ENCODE measurements at regions not wholly inside any gene's neighbourhood (a gene's known extent, or its start where the extent isn't known, plus 50 kb on each side); places are given as distances from the start of the nearest gene placed in this dataset.
"Not testable (repeated sequence)": the region's sequence is repeated elsewhere in the genome, so short reads cannot be mapped to it uniquely, and the experiment has no call there.

DNA sequence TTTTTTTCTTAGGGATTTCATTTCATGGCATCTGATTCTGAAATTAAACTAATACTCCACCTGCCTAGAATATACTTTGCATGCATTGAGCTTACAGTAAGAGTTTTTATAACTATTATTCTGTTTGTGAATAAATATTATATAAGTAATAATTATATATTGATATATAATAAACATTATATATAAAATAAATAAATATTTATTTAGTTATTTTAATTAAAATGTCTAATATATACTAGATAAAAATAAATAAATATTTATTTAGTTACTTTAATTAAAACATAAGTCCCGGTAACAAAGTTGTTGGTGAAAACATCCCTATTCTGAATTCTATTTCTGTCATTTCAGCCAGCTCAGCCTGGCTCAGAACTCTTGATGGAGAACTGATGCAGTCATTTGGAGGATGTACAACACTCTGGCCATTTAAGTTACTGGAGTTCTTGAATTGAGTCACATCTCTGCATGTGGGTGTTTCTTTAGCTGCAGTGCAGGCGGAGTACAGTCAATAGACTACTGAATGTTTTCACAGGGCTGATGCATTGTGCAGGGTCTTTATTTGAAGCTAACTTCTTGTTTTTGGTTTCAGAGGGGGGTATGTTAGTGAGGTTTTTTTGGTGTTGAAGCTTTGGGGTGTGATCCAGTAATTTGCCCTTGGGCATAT is 508.9 kb upstream of the ADGRB3 start:
- intact Hi-C loops (cut with micrococcal nuclease) = no loop called here
- no peak for DNase-seq
- TF ChIP-seq, protein P1, sequence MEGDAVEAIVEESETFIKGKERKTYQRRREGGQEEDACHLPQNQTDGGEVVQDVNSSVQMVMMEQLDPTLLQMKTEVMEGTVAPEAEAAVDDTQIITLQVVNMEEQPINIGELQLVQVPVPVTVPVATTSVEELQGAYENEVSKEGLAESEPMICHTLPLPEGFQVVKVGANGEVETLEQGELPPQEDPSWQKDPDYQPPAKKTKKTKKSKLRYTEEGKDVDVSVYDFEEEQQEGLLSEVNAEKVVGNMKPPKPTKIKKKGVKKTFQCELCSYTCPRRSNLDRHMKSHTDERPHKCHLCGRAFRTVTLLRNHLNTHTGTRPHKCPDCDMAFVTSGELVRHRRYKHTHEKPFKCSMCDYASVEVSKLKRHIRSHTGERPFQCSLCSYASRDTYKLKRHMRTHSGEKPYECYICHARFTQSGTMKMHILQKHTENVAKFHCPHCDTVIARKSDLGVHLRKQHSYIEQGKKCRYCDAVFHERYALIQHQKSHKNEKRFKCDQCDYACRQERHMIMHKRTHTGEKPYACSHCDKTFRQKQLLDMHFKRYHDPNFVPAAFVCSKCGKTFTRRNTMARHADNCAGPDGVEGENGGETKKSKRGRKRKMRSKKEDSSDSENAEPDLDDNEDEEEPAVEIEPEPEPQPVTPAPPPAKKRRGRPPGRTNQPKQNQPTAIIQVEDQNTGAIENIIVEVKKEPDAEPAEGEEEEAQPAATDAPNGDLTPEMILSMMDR (IDR thresholded peaks at IDR 0.05; ENCODE audit: borderline replicate concordance) = no peak

DNA sequence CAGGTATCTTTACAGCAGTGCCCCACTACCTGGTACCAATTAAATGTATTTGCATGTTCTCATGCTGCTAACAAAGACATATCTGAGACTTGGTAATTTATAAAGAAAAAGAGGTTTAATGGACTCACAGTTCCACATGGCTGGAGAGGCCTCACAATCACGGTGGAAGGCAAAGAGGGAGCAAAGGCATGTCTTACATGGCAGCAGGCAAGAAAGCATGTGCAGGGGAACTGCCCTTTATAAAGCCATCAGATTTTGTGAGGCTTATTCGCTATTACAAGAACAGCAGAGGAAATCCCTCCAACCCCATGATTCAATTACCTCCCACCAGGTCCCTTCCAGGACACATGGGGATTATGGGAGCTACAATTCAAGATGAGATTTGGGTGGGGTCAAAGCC is 512.1 kb upstream of the ADGRB3 start:
- H3K4me1 ChIP-seq; intact Hi-C loops (cut with micrococcal nuclease); H3K4me3 ChIP-seq; H3K27me3 ChIP-seq (ENCODE audit: low read depth); DNase-seq; H3K36me3 ChIP-seq; H3K27ac ChIP-seq (replicated peaks): not testable (repeated sequence)
- H3K9me3 ChIP-seq (replicated peaks) = peaks cover 27% of the 10 kb centered on the region

More for the DNA sequence above, 508.9 kb upstream of the ADGRB3 start:
- Histone ChIP-seq H3K27me3 (ENCODE audit: low read depth) (no peaks in the 10 kb centered on the region), H3K9me3 (replicated peaks) (peaks cover 21% of the 10 kb centered on the region), H3K36me3 (no peaks in the 10 kb centered on the region), H3K4me3 (no peak overlapping the region), H3K4me1 (no peaks in the 10 kb centered on the region), H3K27ac (replicated peaks) (no peak overlapping the region)

DNA sequence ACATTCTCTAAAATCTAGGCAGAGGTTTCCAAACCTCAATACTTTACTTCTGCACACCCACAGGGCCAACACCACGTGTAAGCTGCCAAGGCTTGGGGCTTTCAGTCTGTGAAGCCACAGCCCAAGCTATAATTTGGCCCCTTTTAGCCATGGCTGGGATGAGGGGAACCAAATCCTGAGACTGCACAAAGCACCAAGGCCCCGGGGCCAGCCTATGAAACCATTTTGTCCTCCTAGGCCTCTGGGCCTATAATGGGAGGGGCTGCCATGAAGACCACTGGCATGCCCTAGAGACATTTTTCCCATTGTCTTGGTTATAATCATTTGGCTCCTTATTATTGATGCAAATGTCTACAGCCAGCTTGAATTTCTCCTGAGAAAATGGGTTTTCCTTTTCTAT is 513.0 kb upstream of the ADGRB3 start:
- intact Hi-C loops (cut with micrococcal nuclease) = no loop called here
- Histone ChIP-seq H3K27me3 (ENCODE audit: low read depth) (no peaks in the 10 kb centered on the region), H3K4me3 (no peak overlapping the region), H3K36me3 (no peaks in the 10 kb centered on the region), H3K27ac (replicated peaks) (no peak overlapping the region), H3K4me1 (no peaks in the 10 kb centered on the region), H3K9me3 (replicated peaks) (peaks cover 27% of the 10 kb centered on the region)
- TF ChIP-seq, protein P1 (IDR thresholded peaks at IDR 0.05; ENCODE audit: borderline replicate concordance) = no peak
- DNase-seq = no peak

DNA sequence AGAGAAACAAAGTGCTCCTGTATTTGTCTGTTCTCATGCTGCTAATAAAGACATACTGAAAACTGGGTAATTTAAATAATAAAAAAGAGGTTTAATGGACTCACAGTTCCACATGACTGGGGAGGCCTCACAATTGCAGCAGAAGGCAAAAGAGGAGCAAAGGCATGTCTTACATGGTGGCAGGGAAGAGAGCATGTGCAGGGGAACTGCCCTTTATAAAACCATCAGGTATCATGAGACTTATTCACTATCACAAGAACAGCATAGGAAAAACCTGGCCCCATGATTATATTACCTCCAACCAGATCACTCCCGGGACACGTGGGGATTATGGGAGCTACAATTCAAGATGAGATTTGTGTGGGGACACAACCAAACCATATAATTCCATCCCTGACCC is 514.1 kb upstream of the ADGRB3 start:
- H3K27ac ChIP-seq (replicated peaks); H3K27me3 ChIP-seq (ENCODE audit: low read depth); H3K4me1 ChIP-seq; H3K4me3 ChIP-seq; intact Hi-C loops (cut with micrococcal nuclease); DNase-seq; H3K36me3 ChIP-seq: not testable (repeated sequence)
- peaks cover 27% of the 10 kb centered on the region for H3K9me3 ChIP-seq (replicated peaks)

DNA sequence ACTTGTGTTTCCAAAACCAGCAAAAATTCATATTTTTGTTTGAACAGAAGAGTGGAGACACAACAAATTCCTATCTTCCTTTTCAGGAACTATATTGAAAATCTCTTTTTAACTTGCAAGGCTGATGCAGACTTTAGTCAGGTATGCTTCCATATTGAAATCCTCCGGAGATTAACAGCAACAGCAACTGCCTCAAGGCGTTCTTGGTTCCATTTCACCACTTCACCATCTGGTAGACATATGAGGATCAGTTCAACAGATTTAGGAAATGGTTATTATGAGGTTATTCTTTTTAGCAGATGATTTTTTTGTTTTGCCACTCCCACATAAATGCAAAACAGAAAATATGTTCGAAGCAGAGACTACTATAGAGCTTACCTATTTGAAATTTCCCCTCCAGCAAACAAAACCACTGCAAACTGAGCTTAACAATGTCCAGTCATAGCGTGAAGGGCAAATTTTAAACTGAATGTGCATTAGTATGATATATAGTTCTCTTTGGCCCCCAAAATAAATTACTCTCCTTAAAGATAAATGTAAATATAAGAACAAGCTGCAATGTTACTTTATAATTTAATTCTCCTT is 520.5 kb upstream of the ADGRB3 start:
- Histone ChIP-seq H3K9me3 (replicated peaks) (peaks cover 5% of the 10 kb centered on the region), H3K27me3 (ENCODE audit: low read depth) (no peaks in the 10 kb centered on the region), H3K4me3 (no peak overlapping the region), H3K36me3 (no peaks in the 10 kb centered on the region), H3K27ac (replicated peaks) (no peak overlapping the region), H3K4me1 (no peaks in the 10 kb centered on the region)
- no peak for DNase-seq
- TF ChIP-seq, protein P1 (IDR thresholded peaks at IDR 0.05; ENCODE audit: borderline replicate concordance) = no peak
- intact Hi-C loops (cut with micrococcal nuclease) = no loop called here

DNA sequence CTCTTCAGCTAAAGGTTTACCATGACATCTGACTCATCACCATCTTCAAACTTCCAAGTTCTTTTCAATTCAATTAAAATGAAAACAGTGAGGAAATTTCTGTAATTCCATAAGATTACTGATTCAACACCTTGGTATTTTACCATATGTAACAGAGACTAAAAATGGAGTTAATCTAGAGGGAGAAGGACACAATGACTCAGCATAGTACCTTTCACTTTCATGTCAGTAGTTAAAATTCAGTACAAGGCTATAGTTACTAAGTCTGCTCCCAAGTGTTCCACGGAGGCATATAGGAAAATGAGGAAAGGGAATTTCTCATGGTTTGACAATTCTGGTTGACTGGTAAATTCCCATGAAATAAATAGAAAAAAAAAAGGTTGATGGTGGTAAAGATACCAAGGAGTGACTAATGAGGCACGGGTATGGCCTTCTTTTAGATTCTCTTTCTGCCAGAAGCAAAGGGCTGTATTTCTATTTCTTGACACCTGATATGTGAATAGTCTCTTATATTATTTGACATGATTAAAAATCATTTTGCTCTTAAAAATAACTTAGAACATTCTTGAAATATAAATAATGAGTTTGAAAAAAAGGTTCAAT is 526.7 kb upstream of the ADGRB3 start:
- TF ChIP-seq, protein P1 (IDR thresholded peaks at IDR 0.05; ENCODE audit: borderline replicate concordance) = no peak
- no peak for DNase-seq
- H3K27me3 ChIP-seq (ENCODE audit: low read depth) = no peaks in the 10 kb centered on the region
- H3K4me3 ChIP-seq = no peak overlapping the region
- H3K27ac ChIP-seq (replicated peaks) = no peak overlapping the region
- no peaks in the 10 kb centered on the region for H3K9me3 ChIP-seq (replicated peaks)
- H3K36me3 ChIP-seq = no peaks in the 10 kb centered on the region
- intact Hi-C loops (cut with micrococcal nuclease) = no loop called here
- H3K4me1 ChIP-seq = no peaks in the 10 kb centered on the region

Measured in left ventricle myocardium inferior (tissue), 1 donor.